GM12873 (cell line): ENCODE measurements at regions not wholly inside any gene's neighbourhood (a gene's known extent, or its start where the extent isn't known, plus 50 kb on each side); places are given as distances from the start of the nearest gene placed in this dataset.

ENCODE experiments used
- TF ChIP-seq, protein P1 (sequence below): IDR thresholded peaks from 2 replicates; pipeline ENCODE4 v1.5.1; 2012; ENCODE audit warnings: low read depth, mild to moderate bottlenecking, moderate library complexity, low read length, control low read depth; ENCODE audit not compliant: insufficient read depth; ENCODE audit errors: missing control alignments

DNA sequence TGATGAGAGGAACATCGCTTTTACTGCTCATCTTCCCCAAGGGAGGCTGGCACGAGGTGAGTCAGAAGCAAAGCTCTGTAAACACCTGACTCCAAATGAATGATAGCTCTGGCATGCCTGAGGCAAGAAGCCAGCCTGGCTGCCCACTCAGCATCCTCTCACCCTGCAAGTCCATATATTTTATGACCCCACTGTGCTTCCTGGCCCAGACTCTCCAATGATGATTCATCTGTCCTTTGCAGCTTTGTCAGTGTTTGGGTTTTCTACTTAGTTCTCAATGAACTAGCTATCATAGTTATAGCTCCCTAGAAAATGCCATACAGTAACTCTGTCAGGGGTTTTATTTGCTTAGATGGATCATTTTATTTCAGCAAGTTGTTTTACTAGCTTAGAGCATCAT, 52.1 kb upstream of the FSTL4 start:
- TF ChIP-seq, protein P1, sequence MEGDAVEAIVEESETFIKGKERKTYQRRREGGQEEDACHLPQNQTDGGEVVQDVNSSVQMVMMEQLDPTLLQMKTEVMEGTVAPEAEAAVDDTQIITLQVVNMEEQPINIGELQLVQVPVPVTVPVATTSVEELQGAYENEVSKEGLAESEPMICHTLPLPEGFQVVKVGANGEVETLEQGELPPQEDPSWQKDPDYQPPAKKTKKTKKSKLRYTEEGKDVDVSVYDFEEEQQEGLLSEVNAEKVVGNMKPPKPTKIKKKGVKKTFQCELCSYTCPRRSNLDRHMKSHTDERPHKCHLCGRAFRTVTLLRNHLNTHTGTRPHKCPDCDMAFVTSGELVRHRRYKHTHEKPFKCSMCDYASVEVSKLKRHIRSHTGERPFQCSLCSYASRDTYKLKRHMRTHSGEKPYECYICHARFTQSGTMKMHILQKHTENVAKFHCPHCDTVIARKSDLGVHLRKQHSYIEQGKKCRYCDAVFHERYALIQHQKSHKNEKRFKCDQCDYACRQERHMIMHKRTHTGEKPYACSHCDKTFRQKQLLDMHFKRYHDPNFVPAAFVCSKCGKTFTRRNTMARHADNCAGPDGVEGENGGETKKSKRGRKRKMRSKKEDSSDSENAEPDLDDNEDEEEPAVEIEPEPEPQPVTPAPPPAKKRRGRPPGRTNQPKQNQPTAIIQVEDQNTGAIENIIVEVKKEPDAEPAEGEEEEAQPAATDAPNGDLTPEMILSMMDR = no peak

GRCh38 chr5:133663397-133664054, 51.2 kb upstream of the FSTL4 start:
- TF ChIP-seq, protein P1 = no peak

DNA sequence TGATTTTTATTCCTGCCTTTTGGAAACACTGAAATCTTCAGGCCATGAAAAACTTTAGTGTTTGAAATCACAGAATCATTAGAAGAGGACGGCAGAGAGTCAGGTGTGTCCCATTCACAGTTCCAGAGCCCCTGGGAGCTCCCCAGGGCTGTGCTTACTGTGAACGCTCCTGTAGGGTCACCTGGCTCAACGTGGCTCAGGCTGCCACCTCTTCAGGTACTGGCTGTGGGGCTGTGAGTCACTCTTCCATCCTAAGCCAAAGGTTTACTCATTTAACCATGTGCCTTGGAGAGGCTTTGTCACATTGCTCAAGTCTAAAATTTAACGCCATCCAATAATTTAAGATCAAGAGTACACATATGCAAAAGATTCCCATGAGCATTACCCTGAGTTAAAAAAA, 50.2 kb upstream of the FSTL4 start:
- TF ChIP-seq, protein P1 = no peak
